ENCODE measurements at regions not wholly inside any gene's neighbourhood (a gene's known extent, or its start where the extent isn't known, plus 50 kb on each side); places are given as distances from the start of the nearest gene placed in this dataset.

GRCh38 chr16:55018881-55019280 lies 88.2 kb downstream of the IRX5 start:
- TF ChIP-seq, protein P1, sequence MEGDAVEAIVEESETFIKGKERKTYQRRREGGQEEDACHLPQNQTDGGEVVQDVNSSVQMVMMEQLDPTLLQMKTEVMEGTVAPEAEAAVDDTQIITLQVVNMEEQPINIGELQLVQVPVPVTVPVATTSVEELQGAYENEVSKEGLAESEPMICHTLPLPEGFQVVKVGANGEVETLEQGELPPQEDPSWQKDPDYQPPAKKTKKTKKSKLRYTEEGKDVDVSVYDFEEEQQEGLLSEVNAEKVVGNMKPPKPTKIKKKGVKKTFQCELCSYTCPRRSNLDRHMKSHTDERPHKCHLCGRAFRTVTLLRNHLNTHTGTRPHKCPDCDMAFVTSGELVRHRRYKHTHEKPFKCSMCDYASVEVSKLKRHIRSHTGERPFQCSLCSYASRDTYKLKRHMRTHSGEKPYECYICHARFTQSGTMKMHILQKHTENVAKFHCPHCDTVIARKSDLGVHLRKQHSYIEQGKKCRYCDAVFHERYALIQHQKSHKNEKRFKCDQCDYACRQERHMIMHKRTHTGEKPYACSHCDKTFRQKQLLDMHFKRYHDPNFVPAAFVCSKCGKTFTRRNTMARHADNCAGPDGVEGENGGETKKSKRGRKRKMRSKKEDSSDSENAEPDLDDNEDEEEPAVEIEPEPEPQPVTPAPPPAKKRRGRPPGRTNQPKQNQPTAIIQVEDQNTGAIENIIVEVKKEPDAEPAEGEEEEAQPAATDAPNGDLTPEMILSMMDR (conservative IDR thresholded peaks at IDR 0.05; ENCODE audit: low read length), result no peak
- TF ChIP-seq EZH2phosphoT487 (IDR thresholded peaks at IDR 0.05; ENCODE audit: borderline replicate concordance, low read depth, low read length), result no peak
